ENCODE measurements at regions not wholly inside any gene's neighbourhood (a gene's known extent, or its start where the extent isn't known, plus 50 kb on each side); places are given as distances from the start of the nearest gene placed in this dataset.
"Not testable (repeated sequence)": the region's sequence is repeated elsewhere in the genome, so short reads cannot be mapped to it uniquely, and the experiment has no call there.

DNA sequence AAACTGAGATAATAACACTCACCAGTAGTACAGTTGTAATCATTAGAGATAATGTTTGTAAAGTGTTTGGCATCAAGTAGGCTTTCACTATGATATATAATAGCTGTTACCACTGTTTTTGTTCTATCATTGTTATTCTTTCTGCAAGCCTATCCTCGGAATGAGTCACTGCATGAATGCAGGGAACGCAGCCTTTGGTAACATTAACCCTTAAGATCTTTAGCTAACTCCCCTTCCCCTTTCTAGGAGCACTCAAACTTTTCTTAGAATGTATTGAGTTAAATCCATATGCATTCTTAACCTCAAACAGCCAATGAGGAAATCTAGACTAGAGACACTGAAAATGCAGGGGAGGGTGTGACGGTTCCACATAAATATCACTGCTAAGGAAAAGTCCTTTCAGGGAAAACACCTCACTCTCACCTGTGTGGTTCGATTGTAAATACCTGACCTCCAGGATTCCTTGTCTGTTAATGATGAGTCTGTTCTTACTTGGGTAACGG, 467.3 kb downstream of the SETD4 start:
- no peaks in the 10 kb centered on the region for H3K36me3 Mint-ChIP-seq (ENCODE audit: low read depth)
- no peak overlapping the region for H3K27ac Mint-ChIP-seq
- no peaks in the 10 kb centered on the region for H3K9me3 Mint-ChIP-seq
- ATAC-seq (no peak), DNase-seq (no peak)
- no peak overlapping the region for H3K4me3 Mint-ChIP-seq
- H3K27me3 Mint-ChIP-seq: peaks cover 3% of the 10 kb centered on the region
- intact Hi-C loops (cut with micrococcal nuclease): no loop called here
- TF ChIP-seq, protein P1, sequence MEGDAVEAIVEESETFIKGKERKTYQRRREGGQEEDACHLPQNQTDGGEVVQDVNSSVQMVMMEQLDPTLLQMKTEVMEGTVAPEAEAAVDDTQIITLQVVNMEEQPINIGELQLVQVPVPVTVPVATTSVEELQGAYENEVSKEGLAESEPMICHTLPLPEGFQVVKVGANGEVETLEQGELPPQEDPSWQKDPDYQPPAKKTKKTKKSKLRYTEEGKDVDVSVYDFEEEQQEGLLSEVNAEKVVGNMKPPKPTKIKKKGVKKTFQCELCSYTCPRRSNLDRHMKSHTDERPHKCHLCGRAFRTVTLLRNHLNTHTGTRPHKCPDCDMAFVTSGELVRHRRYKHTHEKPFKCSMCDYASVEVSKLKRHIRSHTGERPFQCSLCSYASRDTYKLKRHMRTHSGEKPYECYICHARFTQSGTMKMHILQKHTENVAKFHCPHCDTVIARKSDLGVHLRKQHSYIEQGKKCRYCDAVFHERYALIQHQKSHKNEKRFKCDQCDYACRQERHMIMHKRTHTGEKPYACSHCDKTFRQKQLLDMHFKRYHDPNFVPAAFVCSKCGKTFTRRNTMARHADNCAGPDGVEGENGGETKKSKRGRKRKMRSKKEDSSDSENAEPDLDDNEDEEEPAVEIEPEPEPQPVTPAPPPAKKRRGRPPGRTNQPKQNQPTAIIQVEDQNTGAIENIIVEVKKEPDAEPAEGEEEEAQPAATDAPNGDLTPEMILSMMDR (IDR thresholded peaks at IDR 0.05): no peak
- ChIA-PET CTCF (no interaction called here), POLR2A (interaction anchor here (1.5 kb wide), 1 partner anchor 16 kb away, joined by 5 read pairs; no protein-coding TSS in a partner anchor)
- H3K4me1 Mint-ChIP-seq (ENCODE audit: low read depth): no peaks in the 10 kb centered on the region

DNA sequence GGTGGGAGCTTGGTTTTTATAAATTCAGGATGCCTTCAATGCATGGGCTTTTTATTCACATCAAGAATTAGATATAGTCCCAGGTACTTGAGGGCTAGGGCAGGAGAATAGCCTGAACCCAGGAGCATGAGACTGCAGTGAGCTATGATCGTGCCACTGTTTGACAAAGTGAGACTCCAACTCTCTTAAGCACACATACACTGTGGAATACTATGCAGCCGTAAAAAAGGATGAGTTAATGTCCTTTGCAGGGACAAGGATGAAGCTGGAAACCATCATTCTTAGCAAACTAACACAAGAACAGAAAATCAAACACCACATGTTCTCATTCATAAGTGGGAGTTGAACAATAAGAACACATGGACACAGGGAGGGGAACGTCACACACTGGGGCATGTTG, 470.0 kb downstream of the SETD4 start:
- H3K9me3 Mint-ChIP-seq; H3K4me3 Mint-ChIP-seq; H3K27ac Mint-ChIP-seq; intact Hi-C loops (cut with micrococcal nuclease); DNase-seq; H3K4me1 Mint-ChIP-seq (ENCODE audit: low read depth); H3K36me3 Mint-ChIP-seq (ENCODE audit: low read depth); CTCF ChIA-PET; ATAC-seq; POLR2A ChIA-PET; H3K27me3 Mint-ChIP-seq: not testable (repeated sequence)

DNA sequence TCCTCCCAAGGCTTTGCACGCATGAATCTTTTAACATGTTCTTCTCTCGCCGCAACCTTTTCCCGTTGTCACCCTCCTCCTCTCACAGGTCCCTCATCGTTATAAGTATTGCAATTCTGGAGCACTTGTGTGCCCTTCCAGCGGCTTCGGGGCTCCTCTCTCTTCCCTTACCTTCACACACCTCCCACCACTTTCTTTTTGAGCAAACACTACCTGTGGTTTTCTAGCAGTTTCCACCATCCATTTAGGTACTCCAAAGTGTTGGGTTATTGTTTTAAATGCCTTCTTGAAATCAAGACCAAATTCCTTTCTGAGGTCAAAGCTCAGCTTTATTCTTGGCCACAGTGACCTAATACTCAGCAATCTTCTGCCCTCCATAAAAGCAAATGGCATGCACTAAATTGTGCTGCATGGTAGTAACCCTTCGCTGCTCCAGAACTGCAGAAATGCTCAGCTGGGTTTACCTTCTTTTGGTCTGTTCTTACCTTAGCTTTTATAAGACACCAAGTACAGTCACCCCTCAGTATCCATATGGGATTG, 472.4 kb downstream of the SETD4 start:
- no peak overlapping the region for H3K4me3 Mint-ChIP-seq
- ChIA-PET CTCF (no interaction called here), POLR2A (no interaction called here)
- no peak for DNase-seq
- TF ChIP-seq, protein P1 (IDR thresholded peaks at IDR 0.05): no peak
- H3K4me1 Mint-ChIP-seq (ENCODE audit: low read depth): no peaks in the 10 kb centered on the region
- intact Hi-C loops (cut with micrococcal nuclease): no loop called here
- no peak overlapping the region for H3K27ac Mint-ChIP-seq
- H3K9me3 Mint-ChIP-seq: no peaks in the 10 kb centered on the region
- no peaks in the 10 kb centered on the region for H3K36me3 Mint-ChIP-seq (ENCODE audit: low read depth)
- ATAC-seq: no peak
- peaks cover 6% of the 10 kb centered on the region for H3K27me3 Mint-ChIP-seq

DNA sequence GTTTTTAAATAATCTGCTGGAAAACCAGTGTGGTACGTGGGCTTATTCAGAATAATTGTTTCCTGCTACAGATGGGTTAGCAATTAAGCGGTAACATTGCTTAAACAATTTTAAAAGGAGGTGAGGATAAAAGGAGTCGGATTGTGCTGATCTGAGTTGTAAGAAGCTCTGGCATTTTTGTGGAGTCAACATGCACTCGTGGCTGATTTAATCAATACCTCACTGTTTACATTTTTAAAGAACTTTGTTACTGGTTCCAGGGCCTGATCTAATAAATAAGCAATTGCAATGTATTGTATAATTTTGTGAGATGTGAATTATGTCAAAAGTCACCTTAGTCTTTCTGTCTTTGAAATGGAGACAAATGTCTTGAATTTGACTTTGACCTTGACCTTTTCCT, 474.0 kb downstream of the SETD4 start:
- no peak overlapping the region for H3K27ac Mint-ChIP-seq
- TF ChIP-seq, protein P1 (IDR thresholded peaks at IDR 0.05): no peak
- ATAC-seq (no peak), DNase-seq (no peak)
- H3K27me3 Mint-ChIP-seq: peaks cover 6% of the 10 kb centered on the region
- ChIA-PET CTCF (no interaction called here), POLR2A (no interaction called here)
- no peak overlapping the region for H3K4me3 Mint-ChIP-seq
- no peaks in the 10 kb centered on the region for H3K4me1 Mint-ChIP-seq (ENCODE audit: low read depth)
- H3K9me3 Mint-ChIP-seq: no peaks in the 10 kb centered on the region
- intact Hi-C loops (cut with micrococcal nuclease): no loop called here
- no peaks in the 10 kb centered on the region for H3K36me3 Mint-ChIP-seq (ENCODE audit: low read depth)

DNA sequence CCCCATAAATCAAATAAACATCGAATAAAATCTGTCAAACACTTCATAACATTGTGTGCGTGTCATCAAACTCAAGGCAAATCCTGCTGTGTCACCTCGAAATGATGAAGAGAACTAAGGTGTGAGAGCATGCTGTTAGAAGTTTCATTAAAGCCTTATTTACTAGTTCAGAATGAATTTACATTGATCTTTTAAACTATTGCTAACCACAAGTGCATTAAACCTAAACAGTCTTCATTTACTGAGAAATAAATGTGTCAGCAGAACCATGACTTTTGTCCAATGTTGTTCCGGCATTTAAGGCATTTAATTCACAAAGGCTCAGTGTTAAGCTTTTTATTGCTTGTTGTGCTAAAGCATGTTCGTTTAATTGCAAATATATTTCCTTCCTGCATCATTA, 474.4 kb downstream of the SETD4 start:
- intact Hi-C loops (cut with micrococcal nuclease): no loop called here
- H3K27me3 Mint-ChIP-seq: peaks cover 6% of the 10 kb centered on the region
- ATAC-seq: no peak
- no peaks in the 10 kb centered on the region for H3K4me1 Mint-ChIP-seq (ENCODE audit: low read depth)
- ChIA-PET POLR2A (no interaction called here), CTCF (no interaction called here)
- H3K36me3 Mint-ChIP-seq (ENCODE audit: low read depth): no peaks in the 10 kb centered on the region
- no peak overlapping the region for H3K27ac Mint-ChIP-seq
- no peak overlapping the region for H3K4me3 Mint-ChIP-seq
- no peak for DNase-seq
- TF ChIP-seq, protein P1 (IDR thresholded peaks at IDR 0.05): no peak
- H3K9me3 Mint-ChIP-seq: no peaks in the 10 kb centered on the region

DNA sequence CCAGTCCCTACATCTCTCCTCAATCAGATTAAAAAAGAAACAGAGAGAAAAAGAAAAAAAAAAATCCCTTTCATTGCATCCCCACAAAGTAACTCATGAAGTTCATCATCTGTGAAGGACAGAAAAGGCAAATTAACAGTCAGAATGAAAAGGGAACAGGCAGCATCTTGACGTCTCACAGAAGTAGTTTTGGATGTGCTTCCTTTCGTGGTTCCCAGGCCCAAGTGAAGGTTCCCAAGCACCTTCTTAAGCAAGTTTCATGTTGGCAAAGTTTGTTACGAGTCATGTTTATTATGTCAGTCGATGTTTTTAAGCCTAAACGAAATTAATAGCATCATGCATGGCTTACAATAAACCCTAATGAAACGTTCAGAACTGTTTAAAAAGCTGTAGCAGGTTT, 475.2 kb downstream of the SETD4 start:
- ChIA-PET CTCF (no interaction called here), POLR2A (no interaction called here)
- TF ChIP-seq, protein P1 (IDR thresholded peaks at IDR 0.05): no peak
- no peaks in the 10 kb centered on the region for H3K9me3 Mint-ChIP-seq
- no peak for DNase-seq
- H3K36me3 Mint-ChIP-seq (ENCODE audit: low read depth): no peaks in the 10 kb centered on the region
- no peak for ATAC-seq
- H3K27me3 Mint-ChIP-seq: peaks cover 7% of the 10 kb centered on the region
- intact Hi-C loops (cut with micrococcal nuclease): no loop called here
- no peaks in the 10 kb centered on the region for H3K4me1 Mint-ChIP-seq (ENCODE audit: low read depth)
- H3K4me3 Mint-ChIP-seq: no peak overlapping the region
- H3K27ac Mint-ChIP-seq: no peak overlapping the region

Measured in activated CD8-positive, alpha-beta T cell treated with anti-CD3 and anti-CD28 coated beads for 36 hours (primary cell).